ENCODE measurements at regions not wholly inside any gene's neighbourhood (a gene's known extent, or its start where the extent isn't known, plus 50 kb on each side); places are given as distances from the start of the nearest gene placed in this dataset.

DNA sequence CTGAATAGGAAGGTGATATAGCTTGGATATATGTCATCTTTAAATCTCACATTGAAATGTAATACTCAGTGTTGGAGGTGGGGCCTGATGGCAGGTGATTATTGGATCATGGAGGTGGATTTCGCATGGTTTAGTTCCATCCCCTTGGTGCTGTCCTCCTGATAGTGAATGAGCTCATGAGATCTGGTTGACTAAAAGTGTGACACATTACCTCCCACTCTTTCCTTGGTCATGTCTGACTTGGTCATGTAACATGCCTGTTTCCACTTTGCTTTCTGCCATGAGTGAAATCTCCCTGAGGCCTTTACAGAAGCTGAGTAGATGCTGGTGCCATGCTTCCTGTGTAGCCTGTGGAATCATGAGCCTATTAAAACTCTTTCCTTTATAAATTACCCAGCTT, 664.5 kb upstream of the NR5A2 start:
- TF ChIP-seq, protein P1, sequence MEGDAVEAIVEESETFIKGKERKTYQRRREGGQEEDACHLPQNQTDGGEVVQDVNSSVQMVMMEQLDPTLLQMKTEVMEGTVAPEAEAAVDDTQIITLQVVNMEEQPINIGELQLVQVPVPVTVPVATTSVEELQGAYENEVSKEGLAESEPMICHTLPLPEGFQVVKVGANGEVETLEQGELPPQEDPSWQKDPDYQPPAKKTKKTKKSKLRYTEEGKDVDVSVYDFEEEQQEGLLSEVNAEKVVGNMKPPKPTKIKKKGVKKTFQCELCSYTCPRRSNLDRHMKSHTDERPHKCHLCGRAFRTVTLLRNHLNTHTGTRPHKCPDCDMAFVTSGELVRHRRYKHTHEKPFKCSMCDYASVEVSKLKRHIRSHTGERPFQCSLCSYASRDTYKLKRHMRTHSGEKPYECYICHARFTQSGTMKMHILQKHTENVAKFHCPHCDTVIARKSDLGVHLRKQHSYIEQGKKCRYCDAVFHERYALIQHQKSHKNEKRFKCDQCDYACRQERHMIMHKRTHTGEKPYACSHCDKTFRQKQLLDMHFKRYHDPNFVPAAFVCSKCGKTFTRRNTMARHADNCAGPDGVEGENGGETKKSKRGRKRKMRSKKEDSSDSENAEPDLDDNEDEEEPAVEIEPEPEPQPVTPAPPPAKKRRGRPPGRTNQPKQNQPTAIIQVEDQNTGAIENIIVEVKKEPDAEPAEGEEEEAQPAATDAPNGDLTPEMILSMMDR (IDR thresholded peaks at IDR 0.05; ENCODE audit: insufficient read depth, low read length, poor library complexity, severe bottlenecking): no peak
- TF ChIP-seq EZH2phosphoT487 (conservative IDR thresholded peaks at IDR 0.05; ENCODE audit: low read length): no peak
